ENCODE measurements at regions not wholly inside any gene's neighbourhood (a gene's known extent, or its start where the extent isn't known, plus 50 kb on each side); places are given as distances from the start of the nearest gene placed in this dataset.
"Not testable (repeated sequence)": the region's sequence is repeated elsewhere in the genome, so short reads cannot be mapped to it uniquely, and the experiment has no call there.

GRCh38 chr5:43818394-43818793 is 215.4 kb downstream of the NNT start:
- DNase-seq (ENCODE audit: low read depth), result not testable (repeated sequence)

GRCh38 chr5:43815497-43815896 is 212.5 kb downstream of the NNT start:
- no peak for DNase-seq (ENCODE audit: low read depth)

GRCh38 chr5:43804723-43805122 is 201.7 kb downstream of the NNT start:
- DNase-seq (ENCODE audit: low read depth), result no peak

GRCh38 chr5:43804041-43804440 is 201.1 kb downstream of the NNT start:
- no peak for DNase-seq (ENCODE audit: low read depth)

GRCh38 chr5:43802651-43803050 is 199.7 kb downstream of the NNT start:
- DNase-seq (ENCODE audit: low read depth), result no peak

- DNase-seq (ENCODE audit: low read depth), result peak; percentile 32
Measured at GRCh38 chr5:43802119-43802518, 199.1 kb downstream of the NNT start.

GRCh38 chr5:43798740-43799139 is 195.8 kb downstream of the NNT start:
- no peak for DNase-seq (ENCODE audit: low read depth)

GRCh38 chr5:43791880-43792279 is 188.9 kb downstream of the NNT start:
- DNase-seq (ENCODE audit: low read depth), result not testable (repeated sequence)

GRCh38 chr5:43785198-43785597 is 182.2 kb downstream of the NNT start:
- no peak for DNase-seq (ENCODE audit: low read depth)

- DNase-seq (ENCODE audit: low read depth), result peak; percentile 30
Measured at GRCh38 chr5:43780586-43780985, 177.6 kb downstream of the NNT start.

GRCh38 chr5:43774881-43775399 is 172.0 kb downstream of the NNT start:
- DNase-seq (ENCODE audit: low read depth), result no peak

- peak; percentile 58 for DNase-seq (ENCODE audit: low read depth)
Measured at GRCh38 chr5:43773478-43773844, 170.5 kb downstream of the NNT start.

GRCh38 chr5:43772764-43773477 is 169.9 kb downstream of the NNT start:
- DNase-seq (ENCODE audit: low read depth), result peak; percentile 46

GRCh38 chr5:43772458-43772763 is 169.4 kb downstream of the NNT start:
- DNase-seq (ENCODE audit: low read depth), result no peak

- no peak for DNase-seq (ENCODE audit: low read depth)
Measured at GRCh38 chr5:43771611-43772031, 168.6 kb downstream of the NNT start.

GRCh38 chr5:43769571-43770355 is 166.8 kb downstream of the NNT start:
- DNase-seq (ENCODE audit: low read depth), result peak; percentile 13
